ENCODE measurements at regions not wholly inside any gene's neighbourhood (a gene's known extent, or its start where the extent isn't known, plus 50 kb on each side); places are given as distances from the start of the nearest gene placed in this dataset.

GRCh38 chr6:168815229-168815628 lies 374.2 kb downstream of the SMOC2 start:
- Histone ChIP-seq H3K9me1 (ENCODE audit: insufficient read depth, low read length) (no peaks in the 10 kb centered on the region), H3K9ac (ENCODE audit: low read depth, low read length) (no peak overlapping the region), H3K18ac (ENCODE audit: low read depth, low read length) (no peak overlapping the region), H2BK120ac (ENCODE audit: low read depth, low read length) (no peak overlapping the region), H2AFZ (replicated peaks; ENCODE audit: low read length, poor library complexity) (no peak overlapping the region), H3K36me3 (ENCODE audit: control insufficient read depth, insufficient read depth, low read length) (no peaks in the 10 kb centered on the region), H4K91ac (ENCODE audit: insufficient read depth, low read depth, low read length) (no peak overlapping the region), H3K4me3 (ENCODE audit: insufficient read depth, low read depth, low read length) (no peak overlapping the region), H3K4me2 (ENCODE audit: low read depth, low read length) (no peak overlapping the region), H2AK5ac (ENCODE audit: low read depth, low read length) (no peak overlapping the region), H3K14ac (replicated peaks; ENCODE audit: low read depth, low read length) (no peak overlapping the region), H3K79me1 (ENCODE audit: low read depth in 1 of 2, low read length in 2 of 2) (no peaks in the 10 kb centered on the region), H3K27me3 (ENCODE audit: control insufficient read depth, insufficient read depth, low read length) (no peaks in the 10 kb centered on the region), H3K4me1 (ENCODE audit: control insufficient read depth, insufficient read depth, low read length) (no peaks in the 10 kb centered on the region), H4K20me1 (ENCODE audit: insufficient read depth, low read length) (no peaks in the 10 kb centered on the region), H2BK15ac (ENCODE audit: low read depth, low read length) (no peak overlapping the region), H3K27ac (ENCODE audit: insufficient read depth, low read length) (no peak overlapping the region), H3K9me3 (ENCODE audit: control insufficient read depth, insufficient read depth, low read length) (peaks cover 14% of the 10 kb centered on the region), H2BK5ac (ENCODE audit: low read depth, low read length, poor library complexity, severe bottlenecking) (no peak overlapping the region), H4K8ac (ENCODE audit: low read depth in 2 of 2, low read length in 2 of 2) (no peak overlapping the region), H3K23ac (ENCODE audit: low read depth, low read length) (no peak overlapping the region), H2AK9ac (replicated peaks; ENCODE audit: low read depth, low read length, poor library complexity) (no peak overlapping the region), H4K5ac (ENCODE audit: low read depth, low read length) (no peak overlapping the region), H3K4ac (ENCODE audit: low read depth, low read length) (no peak overlapping the region), H3K56ac (ENCODE audit: extremely low read depth, insufficient read depth, low read length) (no peak overlapping the region), H2BK20ac (ENCODE audit: low read depth, low read length) (no peak overlapping the region)
- WGBS, 2 experiments (ENCODE audit: extremely low coverage in 2 of 2, insufficient read length in 1 of 2) = no CpG with 5 or more reads among the region's 5 CpGs
- dilution Hi-C loops (cut with HindIII; ENCODE audit: low sequenced_read_pairs, unreplicated experiment) (no loop called here), in situ Hi-C loops (cut with MboI; ENCODE audit: low sequenced_read_pairs) (no loop called here), intact Hi-C loops (cut with micrococcal nuclease) (no loop called here)
- ATAC-seq (ENCODE audit: low read depth) (no peak), DNase-seq (no peak)
- no peak for TF ChIP-seq RCOR1 (IDR thresholded peaks at IDR 0.05; ENCODE audit: insufficient replicate concordance, low read length)
- TF ChIP-seq, protein P1, sequence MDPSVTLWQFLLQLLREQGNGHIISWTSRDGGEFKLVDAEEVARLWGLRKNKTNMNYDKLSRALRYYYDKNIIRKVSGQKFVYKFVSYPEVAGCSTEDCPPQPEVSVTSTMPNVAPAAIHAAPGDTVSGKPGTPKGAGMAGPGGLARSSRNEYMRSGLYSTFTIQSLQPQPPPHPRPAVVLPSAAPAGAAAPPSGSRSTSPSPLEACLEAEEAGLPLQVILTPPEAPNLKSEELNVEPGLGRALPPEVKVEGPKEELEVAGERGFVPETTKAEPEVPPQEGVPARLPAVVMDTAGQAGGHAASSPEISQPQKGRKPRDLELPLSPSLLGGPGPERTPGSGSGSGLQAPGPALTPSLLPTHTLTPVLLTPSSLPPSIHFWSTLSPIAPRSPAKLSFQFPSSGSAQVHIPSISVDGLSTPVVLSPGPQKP (IDR thresholded peaks at IDR 0.05; ENCODE audit: borderline replicate concordance, low read depth, low read length) = no peak
- TF ChIP-seq RAD21 (IDR thresholded peaks at IDR 0.05; ENCODE audit: low read length) = no peak
- TF ChIP-seq, protein P2, sequence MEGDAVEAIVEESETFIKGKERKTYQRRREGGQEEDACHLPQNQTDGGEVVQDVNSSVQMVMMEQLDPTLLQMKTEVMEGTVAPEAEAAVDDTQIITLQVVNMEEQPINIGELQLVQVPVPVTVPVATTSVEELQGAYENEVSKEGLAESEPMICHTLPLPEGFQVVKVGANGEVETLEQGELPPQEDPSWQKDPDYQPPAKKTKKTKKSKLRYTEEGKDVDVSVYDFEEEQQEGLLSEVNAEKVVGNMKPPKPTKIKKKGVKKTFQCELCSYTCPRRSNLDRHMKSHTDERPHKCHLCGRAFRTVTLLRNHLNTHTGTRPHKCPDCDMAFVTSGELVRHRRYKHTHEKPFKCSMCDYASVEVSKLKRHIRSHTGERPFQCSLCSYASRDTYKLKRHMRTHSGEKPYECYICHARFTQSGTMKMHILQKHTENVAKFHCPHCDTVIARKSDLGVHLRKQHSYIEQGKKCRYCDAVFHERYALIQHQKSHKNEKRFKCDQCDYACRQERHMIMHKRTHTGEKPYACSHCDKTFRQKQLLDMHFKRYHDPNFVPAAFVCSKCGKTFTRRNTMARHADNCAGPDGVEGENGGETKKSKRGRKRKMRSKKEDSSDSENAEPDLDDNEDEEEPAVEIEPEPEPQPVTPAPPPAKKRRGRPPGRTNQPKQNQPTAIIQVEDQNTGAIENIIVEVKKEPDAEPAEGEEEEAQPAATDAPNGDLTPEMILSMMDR (conservative IDR thresholded peaks at IDR 0.05; ENCODE audit: low read depth, low read length) = no peak
- TF ChIP-seq MAFK (IDR thresholded peaks at IDR 0.05; ENCODE audit: low read depth, low read length) = no peak
- no peak for TF ChIP-seq RFX5 (IDR thresholded peaks at IDR 0.05; ENCODE audit: low read depth, low read length)
- no peak for TF ChIP-seq MXI1 (IDR thresholded peaks at IDR 0.05; ENCODE audit: borderline replicate concordance, low read depth, low read length)
- ChIA-PET POLR2A (ENCODE audit: unreplicated experiment) (no interaction called here), CTCF (no interaction called here)
- BruUV-seq (replicated peaks) = no TSS peak
